Activated B cell treated with CpG ODN at 0.5 μM for 24 hours (primary cell): ENCODE measurements at regions not wholly inside any gene's neighbourhood (a gene's known extent, or its start where the extent isn't known, plus 50 kb on each side); places are given as distances from the start of the nearest gene placed in this dataset.

ENCODE experiments used
- ATAC-seq: fragments of 200-7000 bp; cut with Tn5 transposase; one replicate; pipeline ENCODE4 v1.10.0; 2021; ENCODE audit warnings: low read depth, mild to moderate bottlenecking, moderate library complexity
- CTCF ChIA-PET: fragments of 350-600 bp; sonication (Branson Sonifier 250); formaldehyde crosslinking; loops from one replicate; lab custom pipeline; 2021; ENCODE audit warnings: antibody characterized with exemption; lab: Charles Lee
- POLR2A ChIA-PET: fragments of 350-600 bp; sonication (Branson Sonifier 250); formaldehyde crosslinking; loops from one replicate; lab custom pipeline; 2021; ENCODE audit warnings: antibody characterized with exemption; lab: Charles Lee
- DNase-seq: peaks from one replicate; pipeline ENCODE4 v3.0.0; 2022
- H3K27ac Mint-ChIP-seq: one replicate; pipeline ENCODE4 v1.8.0; 2020; ENCODE audit warnings: mixed read lengths
- H3K27me3 Mint-ChIP-seq: one replicate; pipeline ENCODE4 v1.8.0; 2021; ENCODE audit warnings: mixed read lengths
- H3K36me3 Mint-ChIP-seq: one replicate; pipeline ENCODE4 v1.8.0; 2021; ENCODE audit warnings: low read depth, mixed read lengths
- H3K4me1 Mint-ChIP-seq: one replicate; pipeline ENCODE4 v1.8.0; 2021; ENCODE audit warnings: mixed read lengths
- H3K4me3 Mint-ChIP-seq: one replicate; pipeline ENCODE4 v1.8.0; 2020; ENCODE audit warnings: mild to moderate bottlenecking, mixed read lengths
- H3K9me3 Mint-ChIP-seq: one replicate; pipeline ENCODE4 v1.8.0; 2020; ENCODE audit warnings: mixed read lengths
- CTCF ChIP-seq: fragments of 200-600 bp; IDR thresholded peaks from one replicate; pipeline ENCODE4 v1.8.0; 2022; ENCODE audit warnings: antibody characterized with exemption, mild to moderate bottlenecking
- intact Hi-C: fragments of 100-400 bp; cut with micrococcal nuclease; formaldehyde crosslinking; loops from one replicate; pipeline ENCODE4 v1.15.1; 2024

GRCh38 chr11:116519499-116519898, 253.3 kb downstream of the BUD13 start:
- no peaks in the 10 kb centered on the region for H3K9me3 Mint-ChIP-seq
- intact Hi-C loops: no loop called here
- DNase-seq (no peak), ATAC-seq (no peak)
- POLR2A ChIA-PET: no interaction called here
- no peak for TF ChIP-seq CTCF
- CTCF ChIA-PET: no interaction called here
- no peak overlapping the region for H3K27ac Mint-ChIP-seq
- peaks cover 25% of the 10 kb centered on the region for H3K27me3 Mint-ChIP-seq
- H3K36me3 Mint-ChIP-seq: no peaks in the 10 kb centered on the region
- H3K4me3 Mint-ChIP-seq: no peak overlapping the region
- no peaks in the 10 kb centered on the region for H3K4me1 Mint-ChIP-seq

- Mint-ChIP-seq H3K27me3 (peaks cover 32% of the 10 kb centered on the region), H3K9me3 (no peaks in the 10 kb centered on the region), H3K4me1 (no peaks in the 10 kb centered on the region), H3K4me3 (no peak overlapping the region), H3K36me3 (no peaks in the 10 kb centered on the region), H3K27ac (no peak overlapping the region)
- DNase-seq: no peak
- no peak for TF ChIP-seq CTCF
- intact Hi-C loops: no loop called here
- ChIA-PET POLR2A (no interaction called here), CTCF (no interaction called here)
- no peak for ATAC-seq
These were observed 254.6 kb downstream of the BUD13 start for GRCh38 chr11:116518141-116518540.

DNA sequence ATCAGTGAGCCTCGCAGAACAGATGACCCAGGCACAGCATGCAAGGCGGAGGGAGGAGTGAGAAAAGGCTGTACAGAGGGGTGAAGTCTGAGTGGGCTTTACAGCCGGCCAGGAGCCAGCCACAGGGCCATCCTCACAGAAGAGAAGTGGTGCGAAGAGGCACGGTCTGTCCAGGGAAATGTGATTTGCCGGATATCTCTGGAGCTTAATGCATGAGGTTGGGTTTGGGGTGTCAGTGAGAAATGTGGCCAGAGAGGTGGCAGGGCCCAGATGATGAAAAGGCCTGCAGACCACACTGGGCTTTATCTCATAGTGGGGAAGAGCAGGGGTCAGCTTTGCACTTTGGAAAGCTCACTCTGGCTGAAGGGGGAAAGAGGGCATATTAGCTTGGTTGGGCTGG, 255.2 kb downstream of the BUD13 start:
- TF ChIP-seq CTCF: no peak
- DNase-seq: no peak
- H3K4me3 Mint-ChIP-seq: no peak overlapping the region
- ChIA-PET CTCF (no interaction called here), POLR2A (no interaction called here)
- no peak overlapping the region for H3K27ac Mint-ChIP-seq
- no peak for ATAC-seq
- intact Hi-C loops: no loop called here
- H3K27me3 Mint-ChIP-seq: peaks cover 33% of the 10 kb centered on the region
- no peaks in the 10 kb centered on the region for H3K4me1 Mint-ChIP-seq
- no peaks in the 10 kb centered on the region for H3K36me3 Mint-ChIP-seq
- no peaks in the 10 kb centered on the region for H3K9me3 Mint-ChIP-seq

DNA sequence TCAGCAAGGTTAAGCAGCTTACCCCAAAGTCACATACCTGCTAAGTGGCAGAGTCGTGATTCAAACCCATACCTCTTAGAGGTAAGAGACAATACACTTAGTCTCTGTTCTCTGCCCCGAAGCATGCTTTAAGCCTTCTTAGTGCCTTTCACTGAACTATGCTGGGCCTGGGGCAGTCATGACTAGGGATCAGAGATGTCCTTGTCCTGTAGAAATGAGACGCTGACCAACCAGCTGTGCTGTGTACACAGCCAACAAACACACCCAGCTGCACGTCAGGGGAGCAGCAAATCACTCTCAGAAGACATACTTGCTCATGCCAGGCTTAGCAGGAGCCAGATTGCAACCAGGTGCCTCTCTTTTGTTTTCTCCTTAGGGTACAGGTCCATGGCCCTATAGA, 255.7 kb downstream of the BUD13 start:
- DNase-seq (no peak), ATAC-seq (no peak)
- POLR2A ChIA-PET: no interaction called here
- CTCF ChIA-PET: no interaction called here
- Mint-ChIP-seq H3K27me3 (peaks cover 34% of the 10 kb centered on the region), H3K4me3 (no peak overlapping the region), H3K9me3 (no peaks in the 10 kb centered on the region), H3K4me1 (no peaks in the 10 kb centered on the region), H3K36me3 (no peaks in the 10 kb centered on the region), H3K27ac (no peak overlapping the region)
- intact Hi-C loops: no loop called here
- TF ChIP-seq CTCF: no peak

DNA sequence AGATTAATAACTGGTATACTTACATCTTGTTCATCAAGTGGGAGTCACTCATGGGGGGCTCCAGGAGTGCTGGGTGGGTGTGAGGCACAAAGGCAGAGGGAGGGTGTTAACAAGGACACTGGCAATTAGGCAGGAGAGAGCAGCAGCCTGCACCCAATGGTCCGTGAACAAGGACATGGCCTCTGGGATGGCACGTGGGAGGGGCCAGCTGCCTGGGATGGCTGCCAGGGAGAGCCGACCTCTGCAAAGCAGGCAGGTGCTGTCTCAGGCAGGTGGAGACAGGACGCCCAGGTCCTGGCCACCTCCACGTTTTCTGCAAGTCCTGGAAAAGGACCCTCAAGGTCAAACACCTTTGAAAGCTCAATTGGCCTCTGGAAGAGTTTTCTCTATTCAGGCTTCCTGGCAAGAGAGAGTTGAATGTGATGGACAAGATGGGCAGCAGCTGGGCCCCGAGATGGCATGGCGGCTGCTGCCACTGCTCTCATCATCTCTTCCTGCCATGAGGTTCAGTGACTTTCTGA, 257.1 kb downstream of the BUD13 start:
- intact Hi-C loops: no loop called here
- TF ChIP-seq CTCF: no peak
- peaks cover 34% of the 10 kb centered on the region for H3K27me3 Mint-ChIP-seq
- H3K9me3 Mint-ChIP-seq: no peaks in the 10 kb centered on the region
- DNase-seq (no peak), ATAC-seq (no peak)
- no peaks in the 10 kb centered on the region for H3K36me3 Mint-ChIP-seq
- H3K27ac Mint-ChIP-seq: no peak overlapping the region
- CTCF ChIA-PET: no interaction called here
- POLR2A ChIA-PET: no interaction called here
- H3K4me3 Mint-ChIP-seq: no peak overlapping the region
- H3K4me1 Mint-ChIP-seq: no peaks in the 10 kb centered on the region
